HepG2 (cell line): ENCODE measurements at regions not wholly inside any gene's neighbourhood (a gene's known extent, or its start where the extent isn't known, plus 50 kb on each side); places are given as distances from the start of the nearest gene placed in this dataset.

Experiments used
- CTCF ChIP-seq: sonication (generic); formaldehyde crosslinking; IDR thresholded peaks from 2 replicates; pipeline ENCODE4 v1.5.0; 2020; ENCODE audit warnings: mild to moderate bottlenecking, missing genetic modification reagents, moderate library complexity
- MAFK ChIP-seq, 2 experiments: IDR thresholded peaks in 1 of 2; conservative IDR thresholded peaks in 1 of 2; 2 replicates each; pipeline ENCODE4 v1.6.1; 2011; ENCODE audit warnings: improper control_type of control experiment in 2 of 2, low read length in 2 of 2
- MXI1 ChIP-seq: IDR thresholded peaks from 3 replicates; pipeline ENCODE4 v1.6.1; 2012; ENCODE audit warnings: low read depth, low read length, inconsistent platforms, borderline replicate concordance
- REPIN1 ChIP-seq: sonication (generic); formaldehyde crosslinking; IDR thresholded peaks from 2 replicates; pipeline ENCODE4 v1.8.0; 2022; ENCODE audit warnings: missing genetic modification reagents, low read depth, mild to moderate bottlenecking, borderline replicate concordance
- SP5 ChIP-seq: IDR thresholded peaks from 2 replicates; pipeline ENCODE4 v1.6.1; 2016; ENCODE audit warnings: low read depth, borderline replicate concordance
- ZNF18 ChIP-seq: sonication (generic); formaldehyde crosslinking; IDR thresholded peaks from 2 replicates; pipeline ENCODE4 v1.8.0; 2022; ENCODE audit warnings: mild to moderate bottlenecking, missing genetic modification reagents; ENCODE audit not compliant: insufficient replicate concordance
- ZNF713 ChIP-seq: sonication (generic); formaldehyde crosslinking; IDR thresholded peaks from 2 replicates; pipeline ENCODE4 v1.4.0; 2020; ENCODE audit warnings: mild to moderate bottlenecking, missing genetic modification reagents

GRCh38 chr12:48413388-48413787 is 59.0 kb upstream of the ANP32D start:
- TF ChIP-seq REPIN1 (CRISPR knock-in tag) (no peak), SP5 (CRISPR knock-in tag) (no peak), ZNF18 (CRISPR knock-in tag) (no peak), MAFK (conservative IDR thresholded peaks at IDR 0.05 in 1 of 2, IDR thresholded peaks at IDR 0.05 in 1 of 2; ENCODE audit: low read length in 2 of 2) (no peak), MXI1 (no peak), ZNF713 (no peak), CTCF (no peak)
